Activated CD4-positive, alpha-beta T cell treated with anti-CD3 and anti-CD28 coated beads for 24 hours (primary cell): ENCODE measurements at regions not wholly inside any gene's neighbourhood (a gene's known extent, or its start where the extent isn't known, plus 50 kb on each side); places are given as distances from the start of the nearest gene placed in this dataset.
"Not testable (repeated sequence)": the region's sequence is repeated elsewhere in the genome, so short reads cannot be mapped to it uniquely, and the experiment has no call there.

Source experiments
- DNase-seq, 2 donors: peaks; one replicate each; pipeline ENCODE4 v3.0.0-alpha.2; 2020; ENCODE audit warnings: low read depth in 2 of 2

- DNase-seq = no peak
Observed at GRCh38 chr13:66154354-66154753, 1075.8 kb downstream of the PCDH9 start.

GRCh38 chr13:66152596-66152995 is 1077.5 kb downstream of the PCDH9 start:
- DNase-seq = no peak

- DNase-seq = not testable (repeated sequence)
Observed at GRCh38 chr13:66144357-66144756, 1085.8 kb downstream of the PCDH9 start.

GRCh38 chr13:66139701-66140100 is 1090.4 kb downstream of the PCDH9 start:
- no peak for DNase-seq

GRCh38 chr13:66139250-66139649 is 1090.9 kb downstream of the PCDH9 start:
- no peak for DNase-seq

GRCh38 chr13:66138172-66138811 is 1091.8 kb downstream of the PCDH9 start:
- no peak for DNase-seq

GRCh38 chr13:66137384-66137783 is 1092.8 kb downstream of the PCDH9 start:
- DNase-seq = no peak

GRCh38 chr13:66128692-66129269 is 1101.4 kb downstream of the PCDH9 start:
- DNase-seq = no peak

GRCh38 chr13:66128201-66128600 is 1101.9 kb downstream of the PCDH9 start:
- no peak for DNase-seq

- DNase-seq = no peak
Observed at GRCh38 chr13:66117563-66117962, 1112.6 kb downstream of the PCDH9 start.

GRCh38 chr13:66113882-66114526 is 1116.1 kb downstream of the PCDH9 start:
- no peak for DNase-seq

- DNase-seq = no peak
Observed at GRCh38 chr13:66111628-66112027, 1118.5 kb downstream of the PCDH9 start.

GRCh38 chr13:66106246-66106645 is 1123.9 kb downstream of the PCDH9 start:
- DNase-seq = no peak

- DNase-seq = no peak
Observed at GRCh38 chr13:66102864-66103263, 1127.3 kb downstream of the PCDH9 start.

GRCh38 chr13:66099825-66100224 is 1130.3 kb downstream of the PCDH9 start:
- DNase-seq = no peak

- no peak for DNase-seq
Observed at GRCh38 chr13:66098931-66099628, 1131.1 kb downstream of the PCDH9 start.

- no peak for DNase-seq
Observed at GRCh38 chr13:66089711-66090110, 1140.4 kb downstream of the PCDH9 start.

GRCh38 chr13:66087269-66087710 is 1142.8 kb downstream of the PCDH9 start:
- DNase-seq = no peak

GRCh38 chr13:66077132-66077689 is 1152.9 kb downstream of the PCDH9 start:
- DNase-seq = no peak

GRCh38 chr13:66076417-66076816 is 1153.7 kb downstream of the PCDH9 start:
- no peak for DNase-seq

GRCh38 chr13:66074018-66074615 is 1156.0 kb downstream of the PCDH9 start:
- DNase-seq = no peak

- not testable (repeated sequence) for DNase-seq
Observed at GRCh38 chr13:66072097-66072496, 1158.0 kb downstream of the PCDH9 start.
